NCI-H2081 treated with DMSO at 0.1 percent for 48 hours (cell line): ENCODE measurements at regions not wholly inside any gene's neighbourhood (a gene's known extent, or its start where the extent isn't known, plus 50 kb on each side); places are given as distances from the start of the nearest gene placed in this dataset.
"Not testable (repeated sequence)": the region's sequence is repeated elsewhere in the genome, so short reads cannot be mapped to it uniquely, and the experiment has no call there.

Experiments
- DNase-seq: peaks from one replicate; lab custom pipeline; 2025; lab: John Stamatoyannopoulos, UW

GRCh38 chr4:148857973-148858534 lies 415.8 kb upstream of the NR3C2 start:
- DNase-seq: no peak

- DNase-seq: no peak
These were observed 415.2 kb upstream of the NR3C2 start for GRCh38 chr4:148857239-148857972.

GRCh38 chr4:148854203-148854602 lies 412.0 kb upstream of the NR3C2 start:
- no peak for DNase-seq

- DNase-seq: no peak
These were observed 410.0 kb upstream of the NR3C2 start for GRCh38 chr4:148852092-148852699.

GRCh38 chr4:148850257-148850995 lies 408.2 kb upstream of the NR3C2 start:
- DNase-seq: no peak

GRCh38 chr4:148849581-148849980 lies 407.4 kb upstream of the NR3C2 start:
- DNase-seq: no peak

DNA sequence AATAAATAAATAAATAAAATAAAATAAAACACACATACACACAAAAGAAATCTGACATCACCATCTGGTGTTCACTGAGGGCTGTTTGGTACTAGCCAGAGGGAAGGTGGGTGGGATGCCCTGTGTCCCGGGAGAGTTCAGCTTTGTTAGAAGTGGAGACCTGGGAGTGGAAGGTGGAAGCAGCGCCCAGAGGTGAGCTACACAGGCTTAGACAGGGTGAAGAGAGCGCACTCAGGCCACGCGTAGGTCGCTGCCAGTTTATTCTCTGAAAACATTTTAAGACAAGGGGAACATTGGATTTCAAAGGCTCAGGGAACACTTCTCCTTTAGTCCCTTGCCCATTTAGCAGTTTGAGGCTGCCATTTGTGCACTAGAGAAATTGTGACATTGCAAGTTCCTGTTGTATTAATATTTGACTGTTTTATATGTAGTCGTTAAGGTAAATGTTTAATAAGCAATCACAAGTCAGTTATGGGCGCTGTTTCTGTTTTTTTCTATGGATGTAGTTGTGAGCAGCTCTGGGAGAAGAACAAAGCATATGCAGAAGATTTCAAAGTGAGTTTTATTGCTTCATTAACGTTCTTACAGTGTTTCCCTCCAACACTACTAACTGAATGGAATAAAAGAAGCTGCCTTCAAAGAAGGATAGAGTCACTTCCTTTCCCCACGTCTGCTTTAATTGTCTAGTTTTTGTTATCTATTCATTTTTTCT lies 405.5 kb upstream of the NR3C2 start:
- DNase-seq: no peak

- DNase-seq: no peak
These were observed 403.4 kb upstream of the NR3C2 start for GRCh38 chr4:148845609-148846008.

DNA sequence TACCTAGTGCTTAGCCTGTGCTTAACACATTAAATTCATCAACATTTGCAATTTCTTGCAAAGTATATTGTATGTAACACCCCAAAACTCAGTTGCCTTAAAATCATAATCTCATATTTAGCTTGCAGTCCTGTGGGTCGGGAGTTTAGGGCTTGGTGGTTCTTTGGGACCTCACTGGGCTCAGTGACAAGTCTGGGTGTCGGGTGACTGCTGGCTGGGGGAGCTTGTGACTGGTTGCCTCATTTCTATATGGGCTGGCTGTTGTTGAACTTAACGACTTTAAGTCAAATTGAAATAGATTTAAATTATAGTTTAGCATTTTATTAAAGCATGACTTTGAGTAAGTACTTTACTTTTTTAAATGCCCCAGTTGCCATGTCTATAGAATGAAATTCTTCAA lies 401.4 kb upstream of the NR3C2 start:
- DNase-seq: no peak

GRCh38 chr4:148842843-148843242 lies 400.6 kb upstream of the NR3C2 start:
- no peak for DNase-seq

- not testable (repeated sequence) for DNase-seq
These were observed 395.4 kb upstream of the NR3C2 start for GRCh38 chr4:148837571-148837970.

- DNase-seq: no peak
These were observed 392.8 kb upstream of the NR3C2 start for GRCh38 chr4:148834804-148835631.

- no peak for DNase-seq
These were observed 389.7 kb upstream of the NR3C2 start for GRCh38 chr4:148831945-148832344.

DNA sequence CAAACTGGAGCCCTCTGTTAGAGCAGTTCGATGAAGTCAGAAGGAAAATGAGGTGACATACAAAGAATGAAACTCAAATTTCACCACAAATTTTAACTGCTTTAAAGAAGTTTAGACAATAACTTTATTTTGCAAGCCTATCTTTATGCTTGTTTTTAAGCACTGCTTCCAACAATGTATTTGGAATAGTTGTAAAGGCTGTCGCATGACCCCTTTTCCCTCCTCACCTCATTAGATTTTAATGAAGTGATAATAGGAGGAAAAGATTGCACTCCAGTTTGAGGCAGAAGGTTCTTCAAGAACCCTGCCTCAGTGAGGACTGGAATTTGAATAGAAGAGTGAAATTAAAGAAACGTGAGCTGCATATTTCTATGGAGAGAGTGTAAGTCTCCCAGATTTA lies 386.1 kb upstream of the NR3C2 start:
- DNase-seq: no peak

DNA sequence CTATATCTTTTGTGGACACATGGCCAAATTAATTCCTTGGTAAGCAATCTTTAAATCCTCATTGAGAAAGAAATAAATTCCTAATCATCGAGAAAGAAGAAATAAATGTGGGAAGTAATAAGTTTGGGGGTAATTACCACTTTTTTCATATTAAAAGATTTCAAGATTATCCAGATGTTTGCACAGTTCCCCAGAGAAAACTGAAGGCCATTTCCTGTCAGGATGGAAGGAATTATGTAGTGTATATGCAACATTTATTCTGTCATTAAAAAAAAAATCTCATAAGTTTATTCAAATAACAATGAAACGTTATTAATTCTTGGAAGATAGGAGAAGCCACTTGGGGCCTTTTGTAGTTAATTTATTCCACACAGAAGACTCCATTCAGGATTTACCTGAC lies 385.6 kb upstream of the NR3C2 start:
- DNase-seq: no peak

DNA sequence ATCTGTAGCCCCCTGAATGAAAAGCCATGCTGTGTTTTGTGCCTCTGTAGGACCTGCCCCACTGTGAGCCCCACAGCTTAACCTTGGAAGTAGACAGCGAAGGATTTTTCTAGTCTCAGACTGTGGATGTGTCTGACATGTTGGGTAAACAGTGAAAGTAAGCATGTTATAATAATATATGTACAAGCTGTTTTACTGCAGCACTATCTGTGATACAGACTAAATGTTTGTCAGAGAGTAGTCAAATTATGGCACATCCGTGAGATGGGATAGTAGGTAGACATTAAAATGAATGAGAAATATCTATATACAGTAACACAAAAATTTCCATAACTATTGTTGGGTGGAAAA lies 381.2 kb upstream of the NR3C2 start:
- no peak for DNase-seq

- DNase-seq: no peak
These were observed 380.6 kb upstream of the NR3C2 start for GRCh38 chr4:148822572-148823418.

- no peak for DNase-seq
These were observed 371.8 kb upstream of the NR3C2 start for GRCh38 chr4:148814030-148814429.

DNA sequence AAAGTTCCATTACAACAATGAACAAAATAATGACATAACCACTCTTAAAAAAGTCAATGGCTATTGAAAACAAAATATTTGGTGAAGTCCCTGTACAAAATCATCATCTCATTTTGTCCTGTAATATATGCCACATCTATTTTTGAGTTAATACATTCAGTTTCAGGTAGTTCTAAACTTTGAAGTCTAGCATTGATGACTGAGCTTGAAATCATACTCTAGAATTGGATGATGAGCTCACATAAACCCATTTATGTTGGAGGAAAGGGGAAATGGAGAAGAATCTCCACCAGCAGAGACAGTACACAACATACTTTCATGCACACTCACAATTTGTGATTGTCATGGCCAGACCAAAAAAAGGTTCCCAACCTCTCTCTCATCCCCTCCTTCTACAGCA lies 371.1 kb upstream of the NR3C2 start:
- DNase-seq: no peak

DNA sequence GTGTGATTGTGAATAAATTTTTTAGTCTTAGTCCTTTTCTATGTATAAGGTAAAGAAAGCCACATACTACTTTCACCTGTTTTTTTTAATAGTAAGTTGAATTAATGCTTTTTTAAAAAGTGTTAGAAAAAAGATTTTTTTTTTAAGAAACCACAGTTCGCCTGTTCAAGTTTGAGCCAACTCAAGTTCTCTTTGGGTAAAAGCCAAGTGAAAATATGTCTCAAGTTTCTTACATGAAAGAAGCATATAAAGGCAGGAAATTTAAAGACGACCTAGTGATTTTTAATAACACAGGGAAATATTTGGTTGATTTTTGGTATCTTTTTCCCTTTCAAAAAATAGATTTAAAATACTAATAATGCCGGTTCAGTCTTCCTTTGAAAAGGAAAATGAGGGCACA lies 369.9 kb upstream of the NR3C2 start:
- no peak for DNase-seq

GRCh38 chr4:148810461-148810860 lies 368.2 kb upstream of the NR3C2 start:
- DNase-seq: no peak
